GM23338 (cell line): ENCODE measurements at regions not wholly inside any gene's neighbourhood (a gene's known extent, or its start where the extent isn't known, plus 50 kb on each side); places are given as distances from the start of the nearest gene placed in this dataset.

Source experiments
- EZH2 ChIP-seq: fragments of 200-600 bp; sonication (generic); IDR thresholded peaks from one replicate; pipeline ENCODE4 v1.8.0; 2017; ENCODE audit warnings: antibody characterized with exemption, mild to moderate bottlenecking, low read depth; ENCODE audit not compliant: unreplicated experiment
- EZH2phosphoT487 ChIP-seq: fragments of 200-600 bp; sonication (generic); IDR thresholded peaks from one replicate; pipeline ENCODE4 v1.8.1; 2018; ENCODE audit warnings: antibody characterized with exemption; ENCODE audit not compliant: unreplicated experiment
- POLR2AphosphoS5 ChIP-seq: IDR thresholded peaks from 2 replicates; pipeline ENCODE4 v1.6.1; 2016; ENCODE audit warnings: antibody characterized with exemption, low read depth
- TF ChIP-seq, protein P1 (sequence below), 2 experiments: fragments of 200-600 bp in 1 of 2; sonication (generic) in 1 of 2; conservative IDR thresholded peaks; 2 replicates each; pipeline versions ENCODE4 v1.5.1 to v1.6.1; 2016 to 2017; ENCODE audit warnings: antibody characterized with exemption in 2 of 2, low read depth in 2 of 2, mild to moderate bottlenecking in 2 of 2, moderate library complexity in 1 of 2
- TF ChIP-seq, protein P2 (sequence below): IDR thresholded peaks from one replicate; pipeline ENCODE4 v1.6.1; 2018; ENCODE audit warnings: antibody characterized with exemption; ENCODE audit not compliant: unreplicated experiment
- TF ChIP-seq, protein P3 (sequence below): fragments of 250-450 bp; sonication (Bioruptor Pico); IDR thresholded peaks from 2 replicates; pipeline ENCODE4 v1.5.0; 2020; ENCODE audit warnings: mild to moderate bottlenecking, moderate library complexity

DNA sequence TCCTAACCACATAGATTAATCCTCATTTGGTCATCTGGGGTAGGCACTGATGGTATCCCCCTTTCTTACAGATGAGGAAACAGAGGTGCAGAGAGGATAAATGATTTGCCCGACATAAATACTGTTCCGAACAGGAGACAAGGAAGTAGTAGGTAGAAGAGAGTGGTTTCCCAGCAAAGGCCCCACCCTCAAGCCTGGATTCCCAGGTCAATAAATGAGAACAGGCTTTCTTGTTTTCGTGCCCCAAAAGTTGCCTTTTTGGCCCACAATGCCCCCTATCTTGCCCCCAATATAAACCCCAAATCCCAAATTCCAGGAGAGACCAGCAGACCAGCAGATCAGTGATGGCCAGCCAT, 125.5 kb upstream of the PRR20G start:
- TF ChIP-seq, protein P1, sequence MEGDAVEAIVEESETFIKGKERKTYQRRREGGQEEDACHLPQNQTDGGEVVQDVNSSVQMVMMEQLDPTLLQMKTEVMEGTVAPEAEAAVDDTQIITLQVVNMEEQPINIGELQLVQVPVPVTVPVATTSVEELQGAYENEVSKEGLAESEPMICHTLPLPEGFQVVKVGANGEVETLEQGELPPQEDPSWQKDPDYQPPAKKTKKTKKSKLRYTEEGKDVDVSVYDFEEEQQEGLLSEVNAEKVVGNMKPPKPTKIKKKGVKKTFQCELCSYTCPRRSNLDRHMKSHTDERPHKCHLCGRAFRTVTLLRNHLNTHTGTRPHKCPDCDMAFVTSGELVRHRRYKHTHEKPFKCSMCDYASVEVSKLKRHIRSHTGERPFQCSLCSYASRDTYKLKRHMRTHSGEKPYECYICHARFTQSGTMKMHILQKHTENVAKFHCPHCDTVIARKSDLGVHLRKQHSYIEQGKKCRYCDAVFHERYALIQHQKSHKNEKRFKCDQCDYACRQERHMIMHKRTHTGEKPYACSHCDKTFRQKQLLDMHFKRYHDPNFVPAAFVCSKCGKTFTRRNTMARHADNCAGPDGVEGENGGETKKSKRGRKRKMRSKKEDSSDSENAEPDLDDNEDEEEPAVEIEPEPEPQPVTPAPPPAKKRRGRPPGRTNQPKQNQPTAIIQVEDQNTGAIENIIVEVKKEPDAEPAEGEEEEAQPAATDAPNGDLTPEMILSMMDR (conservative IDR thresholded peaks at IDR 0.05; ENCODE audit: low read depth in 2 of 2), result no peak
- TF ChIP-seq EZH2 (no peak), POLR2AphosphoS5 (no peak), EZH2phosphoT487 (no peak)
- TF ChIP-seq, protein P2, sequence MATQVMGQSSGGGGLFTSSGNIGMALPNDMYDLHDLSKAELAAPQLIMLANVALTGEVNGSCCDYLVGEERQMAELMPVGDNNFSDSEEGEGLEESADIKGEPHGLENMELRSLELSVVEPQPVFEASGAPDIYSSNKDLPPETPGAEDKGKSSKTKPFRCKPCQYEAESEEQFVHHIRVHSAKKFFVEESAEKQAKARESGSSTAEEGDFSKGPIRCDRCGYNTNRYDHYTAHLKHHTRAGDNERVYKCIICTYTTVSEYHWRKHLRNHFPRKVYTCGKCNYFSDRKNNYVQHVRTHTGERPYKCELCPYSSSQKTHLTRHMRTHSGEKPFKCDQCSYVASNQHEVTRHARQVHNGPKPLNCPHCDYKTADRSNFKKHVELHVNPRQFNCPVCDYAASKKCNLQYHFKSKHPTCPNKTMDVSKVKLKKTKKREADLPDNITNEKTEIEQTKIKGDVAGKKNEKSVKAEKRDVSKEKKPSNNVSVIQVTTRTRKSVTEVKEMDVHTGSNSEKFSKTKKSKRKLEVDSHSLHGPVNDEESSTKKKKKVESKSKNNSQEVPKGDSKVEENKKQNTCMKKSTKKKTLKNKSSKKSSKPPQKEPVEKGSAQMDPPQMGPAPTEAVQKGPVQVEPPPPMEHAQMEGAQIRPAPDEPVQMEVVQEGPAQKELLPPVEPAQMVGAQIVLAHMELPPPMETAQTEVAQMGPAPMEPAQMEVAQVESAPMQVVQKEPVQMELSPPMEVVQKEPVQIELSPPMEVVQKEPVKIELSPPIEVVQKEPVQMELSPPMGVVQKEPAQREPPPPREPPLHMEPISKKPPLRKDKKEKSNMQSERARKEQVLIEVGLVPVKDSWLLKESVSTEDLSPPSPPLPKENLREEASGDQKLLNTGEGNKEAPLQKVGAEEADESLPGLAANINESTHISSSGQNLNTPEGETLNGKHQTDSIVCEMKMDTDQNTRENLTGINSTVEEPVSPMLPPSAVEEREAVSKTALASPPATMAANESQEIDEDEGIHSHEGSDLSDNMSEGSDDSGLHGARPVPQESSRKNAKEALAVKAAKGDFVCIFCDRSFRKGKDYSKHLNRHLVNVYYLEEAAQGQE, result no peak
- TF ChIP-seq, protein P3, sequence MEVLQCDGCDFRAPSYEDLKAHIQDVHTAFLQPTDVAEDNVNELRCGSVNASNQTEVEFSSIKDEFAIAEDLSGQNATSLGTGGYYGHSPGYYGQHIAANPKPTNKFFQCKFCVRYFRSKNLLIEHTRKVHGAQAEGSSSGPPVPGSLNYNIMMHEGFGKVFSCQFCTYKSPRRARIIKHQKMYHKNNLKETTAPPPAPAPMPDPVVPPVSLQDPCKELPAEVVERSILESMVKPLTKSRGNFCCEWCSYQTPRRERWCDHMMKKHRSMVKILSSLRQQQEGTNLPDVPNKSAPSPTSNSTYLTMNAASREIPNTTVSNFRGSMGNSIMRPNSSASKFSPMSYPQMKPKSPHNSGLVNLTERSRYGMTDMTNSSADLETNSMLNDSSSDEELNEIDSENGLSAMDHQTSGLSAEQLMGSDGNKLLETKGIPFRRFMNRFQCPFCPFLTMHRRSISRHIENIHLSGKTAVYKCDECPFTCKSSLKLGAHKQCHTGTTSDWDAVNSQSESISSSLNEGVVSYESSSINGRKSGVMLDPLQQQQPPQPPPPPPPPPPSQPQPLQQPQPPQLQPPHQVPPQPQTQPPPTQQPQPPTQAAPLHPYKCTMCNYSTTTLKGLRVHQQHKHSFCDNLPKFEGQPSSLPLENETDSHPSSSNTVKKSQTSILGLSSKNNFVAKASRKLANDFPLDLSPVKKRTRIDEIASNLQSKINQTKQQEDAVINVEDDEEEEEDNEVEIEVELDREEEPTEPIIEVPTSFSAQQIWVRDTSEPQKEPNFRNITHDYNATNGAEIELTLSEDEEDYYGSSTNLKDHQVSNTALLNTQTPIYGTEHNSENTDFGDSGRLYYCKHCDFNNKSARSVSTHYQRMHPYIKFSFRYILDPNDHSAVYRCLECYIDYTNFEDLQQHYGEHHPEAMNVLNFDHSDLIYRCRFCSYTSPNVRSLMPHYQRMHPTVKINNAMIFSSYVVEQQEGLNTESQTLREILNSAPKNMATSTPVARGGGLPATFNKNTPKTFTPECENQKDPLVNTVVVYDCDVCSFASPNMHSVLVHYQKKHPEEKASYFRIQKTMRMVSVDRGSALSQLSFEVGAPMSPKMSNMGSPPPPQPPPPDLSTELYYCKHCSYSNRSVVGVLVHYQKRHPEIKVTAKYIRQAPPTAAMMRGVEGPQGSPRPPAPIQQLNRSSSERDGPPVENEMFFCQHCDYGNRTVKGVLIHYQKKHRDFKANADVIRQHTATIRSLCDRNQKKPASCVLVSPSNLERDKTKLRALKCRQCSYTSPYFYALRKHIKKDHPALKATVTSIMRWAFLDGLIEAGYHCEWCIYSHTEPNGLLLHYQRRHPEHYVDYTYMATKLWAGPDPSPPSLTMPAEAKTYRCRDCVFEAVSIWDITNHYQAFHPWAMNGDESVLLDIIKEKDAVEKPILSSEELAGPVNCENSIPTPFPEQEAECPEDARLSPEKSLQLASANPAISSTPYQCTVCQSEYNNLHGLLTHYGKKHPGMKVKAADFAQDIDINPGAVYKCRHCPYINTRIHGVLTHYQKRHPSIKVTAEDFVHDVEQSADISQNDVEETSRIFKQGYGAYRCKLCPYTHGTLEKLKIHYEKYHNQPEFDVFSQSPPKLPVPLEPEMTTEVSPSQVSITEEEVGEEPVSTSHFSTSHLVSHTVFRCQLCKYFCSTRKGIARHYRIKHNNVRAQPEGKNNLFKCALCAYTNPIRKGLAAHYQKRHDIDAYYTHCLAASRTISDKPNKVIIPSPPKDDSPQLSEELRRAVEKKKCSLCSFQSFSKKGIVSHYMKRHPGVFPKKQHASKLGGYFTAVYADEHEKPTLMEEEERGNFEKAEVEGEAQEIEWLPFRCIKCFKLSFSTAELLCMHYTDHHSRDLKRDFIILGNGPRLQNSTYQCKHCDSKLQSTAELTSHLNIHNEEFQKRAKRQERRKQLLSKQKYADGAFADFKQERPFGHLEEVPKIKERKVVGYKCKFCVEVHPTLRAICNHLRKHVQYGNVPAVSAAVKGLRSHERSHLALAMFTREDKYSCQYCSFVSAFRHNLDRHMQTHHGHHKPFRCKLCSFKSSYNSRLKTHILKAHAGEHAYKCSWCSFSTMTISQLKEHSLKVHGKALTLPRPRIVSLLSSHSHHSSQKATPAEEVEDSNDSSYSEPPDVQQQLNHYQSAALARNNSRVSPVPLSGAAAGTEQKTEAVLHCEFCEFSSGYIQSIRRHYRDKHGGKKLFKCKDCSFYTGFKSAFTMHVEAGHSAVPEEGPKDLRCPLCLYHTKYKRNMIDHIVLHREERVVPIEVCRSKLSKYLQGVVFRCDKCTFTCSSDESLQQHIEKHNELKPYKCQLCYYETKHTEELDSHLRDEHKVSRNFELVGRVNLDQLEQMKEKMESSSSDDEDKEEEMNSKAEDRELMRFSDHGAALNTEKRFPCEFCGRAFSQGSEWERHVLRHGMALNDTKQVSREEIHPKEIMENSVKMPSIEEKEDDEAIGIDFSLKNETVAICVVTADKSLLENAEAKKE (CRISPR knock-in tag), result no peak
